ENCODE measurements at regions not wholly inside any gene's neighbourhood (a gene's known extent, or its start where the extent isn't known, plus 50 kb on each side); places are given as distances from the start of the nearest gene placed in this dataset.

DNA sequence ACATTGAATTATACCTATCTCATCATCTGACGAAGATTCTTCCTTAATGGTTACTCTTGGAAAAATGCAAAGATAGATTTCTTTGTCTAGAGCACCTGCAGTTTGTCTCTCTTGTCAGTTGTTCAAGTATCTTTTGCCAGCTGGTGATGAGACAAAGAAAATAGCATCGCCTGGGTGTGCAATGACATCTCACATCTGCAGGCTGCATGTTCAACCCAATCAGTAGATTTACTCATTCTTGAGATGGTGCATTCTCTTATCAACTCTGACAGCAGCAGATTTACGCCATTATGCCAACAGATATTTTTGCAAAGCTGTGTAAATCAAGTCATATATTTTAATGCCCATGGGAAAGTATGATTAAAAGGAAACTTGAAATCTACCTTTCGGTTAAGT, 164.6 kb upstream of the PDGFD start:
- Histone ChIP-seq H3K27me3 (ENCODE audit: insufficient read depth, low read length) (no peaks in the 10 kb centered on the region), H3K4me3 (ENCODE audit: low read length in 2 of 2) (no peak overlapping the region), H3K36me3 (ENCODE audit: insufficient read depth, low read length) (no peaks in the 10 kb centered on the region), H3K9me3 (ENCODE audit: control insufficient read depth in 1 of 2, low read length in 2 of 2) (no peaks in the 10 kb centered on the region), H3K27ac (ENCODE audit: low read depth, low read length) (no peak overlapping the region), H3K4me1 (ENCODE audit: insufficient read depth, low read length) (no peaks in the 10 kb centered on the region)
- Mint-ChIP-seq H3K27ac (no peak overlapping the region), H3K27me3 (peaks cover 0 to 1% of the 10 kb centered on the region in 2 donors), H3K36me3 (no peaks in the 10 kb centered on the region), H3K4me1 (no peaks in the 10 kb centered on the region), H3K9me3 (peaks cover 0 to 5% (median 1%) of the 10 kb centered on the region in 8 donors), H3K4me3 (no peak overlapping the region)
- intact Hi-C loops (cut with micrococcal nuclease), result no loop called here
- ChIA-PET POLR2A (ENCODE audit: partially characterized antibody) (no interaction called here), CTCF (ENCODE audit: partially characterized antibody) (no interaction called here)
- no peak for DNase-seq

DNA sequence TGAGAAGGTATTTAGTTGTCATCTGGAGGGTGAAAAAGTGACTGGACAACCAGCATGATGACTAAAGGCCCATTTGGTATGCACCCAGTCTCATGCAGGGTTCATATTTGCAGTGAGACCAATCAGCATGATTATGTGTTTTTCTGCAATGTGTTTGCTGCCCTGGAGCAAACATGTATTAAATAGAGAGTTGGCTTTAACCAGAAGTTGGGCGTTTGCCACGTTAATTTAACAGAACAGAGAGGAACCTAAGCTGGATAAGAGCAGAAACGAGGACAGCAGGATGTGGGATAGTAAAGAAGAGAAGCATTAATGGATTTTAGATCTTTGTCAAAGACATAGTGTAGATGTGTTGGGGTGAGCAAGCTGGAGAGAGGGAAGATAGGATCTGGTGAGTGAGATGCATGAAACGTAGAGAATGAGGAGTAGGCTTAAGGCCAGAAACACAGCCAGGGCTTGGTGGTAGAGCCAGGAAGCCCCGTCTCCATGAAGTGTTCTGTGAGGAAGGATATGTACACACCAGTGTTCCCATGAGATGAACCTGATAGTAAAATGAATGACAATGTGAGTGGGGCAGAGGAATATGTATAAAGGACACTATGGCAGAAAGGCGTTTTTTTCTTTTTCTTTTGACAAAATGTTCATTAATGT, 164.0 kb upstream of the PDGFD start:
- Histone ChIP-seq H3K27me3 (ENCODE audit: insufficient read depth, low read length) (no peaks in the 10 kb centered on the region), H3K36me3 (ENCODE audit: insufficient read depth, low read length) (no peaks in the 10 kb centered on the region), H3K4me1 (ENCODE audit: insufficient read depth, low read length) (no peaks in the 10 kb centered on the region), H3K4me3 (ENCODE audit: low read length in 2 of 2) (no peak overlapping the region), H3K9me3 (ENCODE audit: control insufficient read depth in 1 of 2, low read length in 2 of 2) (no peaks in the 10 kb centered on the region), H3K27ac (ENCODE audit: low read depth, low read length) (no peak overlapping the region)
- H3K27ac Mint-ChIP-seq, result no peak overlapping the region
- no peak for DNase-seq
- H3K27me3 Mint-ChIP-seq, result peaks cover 0 to 1% of the 10 kb centered on the region in 2 donors
- CTCF ChIA-PET (ENCODE audit: partially characterized antibody), result no interaction called here
- intact Hi-C loops (cut with micrococcal nuclease), result no loop called here
- no peaks in the 10 kb centered on the region for H3K4me1 Mint-ChIP-seq
- H3K9me3 Mint-ChIP-seq, result peaks cover 0 to 5% (median 0%) of the 10 kb centered on the region in 8 donors
- H3K4me3 Mint-ChIP-seq, result no peak overlapping the region
- no peaks in the 10 kb centered on the region for H3K36me3 Mint-ChIP-seq
- POLR2A ChIA-PET (ENCODE audit: partially characterized antibody), result no interaction called here

DNA sequence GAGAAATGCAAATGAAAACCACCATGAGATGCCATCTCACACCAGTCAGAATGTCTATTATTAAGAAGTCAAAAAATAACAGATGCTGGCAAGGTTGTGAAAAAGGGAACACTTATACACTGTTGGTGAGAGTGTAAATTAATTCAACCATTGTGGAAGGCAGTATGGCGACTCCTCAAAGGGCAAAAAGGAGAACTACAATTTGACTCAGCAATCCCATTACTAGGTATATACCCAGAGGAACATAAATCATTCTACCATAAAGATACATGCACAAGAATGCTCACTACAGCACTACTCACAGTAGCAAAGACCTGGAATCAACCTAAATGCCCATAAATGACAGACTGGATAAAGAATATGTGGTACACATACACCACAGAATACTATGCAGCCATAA, 161.1 kb upstream of the PDGFD start:
- Mint-ChIP-seq H3K9me3 (peaks cover 0 to 5% (median 0%) of the 10 kb centered on the region in 8 donors), H3K27me3 (peaks cover 1 to 2% of the 10 kb centered on the region in 2 donors), H3K27ac (no peak overlapping the region), H3K4me1 (no peaks in the 10 kb centered on the region), H3K36me3 (no peaks in the 10 kb centered on the region), H3K4me3 (no peak overlapping the region)
- Histone ChIP-seq H3K36me3 (ENCODE audit: insufficient read depth, low read length) (no peaks in the 10 kb centered on the region), H3K4me1 (ENCODE audit: insufficient read depth, low read length) (no peaks in the 10 kb centered on the region), H3K27ac (ENCODE audit: low read depth, low read length) (no peak overlapping the region), H3K9me3 (ENCODE audit: control insufficient read depth in 1 of 2, low read length in 2 of 2) (no peaks in the 10 kb centered on the region), H3K4me3 (ENCODE audit: low read length in 2 of 2) (no peak overlapping the region), H3K27me3 (ENCODE audit: insufficient read depth, low read length) (no peaks in the 10 kb centered on the region)
- DNase-seq, result no peak
- CTCF ChIA-PET (ENCODE audit: partially characterized antibody), result no interaction called here
- POLR2A ChIA-PET (ENCODE audit: partially characterized antibody), result no interaction called here
- intact Hi-C loops (cut with micrococcal nuclease), result no loop called here

DNA sequence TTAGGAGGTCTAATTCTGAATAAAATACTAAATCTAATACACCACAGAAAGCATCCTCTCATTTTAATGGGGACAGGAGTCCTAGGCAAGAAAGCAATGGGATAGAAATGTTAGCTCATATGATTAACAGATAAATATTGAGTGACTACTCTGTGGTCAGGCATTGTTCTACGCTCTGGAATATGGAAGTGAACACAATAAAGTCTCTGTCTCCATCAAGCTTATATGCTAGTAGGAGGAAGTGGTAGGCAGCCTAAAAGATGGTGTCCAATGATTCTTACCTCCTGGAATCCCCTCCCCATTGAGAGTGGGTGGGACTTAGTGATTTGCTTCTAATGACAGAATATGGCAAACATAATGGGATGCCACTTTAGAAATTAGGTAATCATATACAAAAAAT, 160.3 kb upstream of the PDGFD start:
- Mint-ChIP-seq H3K9me3 (peaks cover 0 to 5% (median 0%) of the 10 kb centered on the region in 8 donors), H3K36me3 (no peaks in the 10 kb centered on the region), H3K27ac (no peak overlapping the region), H3K4me1 (no peaks in the 10 kb centered on the region), H3K4me3 (no peak overlapping the region), H3K27me3 (peaks cover 1 to 2% of the 10 kb centered on the region in 2 donors)
- DNase-seq, result no peak
- ChIA-PET POLR2A (ENCODE audit: partially characterized antibody) (no interaction called here), CTCF (ENCODE audit: partially characterized antibody) (no interaction called here)
- intact Hi-C loops (cut with micrococcal nuclease), result no loop called here
- H3K27me3 ChIP-seq (ENCODE audit: insufficient read depth, low read length), result no peaks in the 10 kb centered on the region
- no peak overlapping the region for H3K4me3 ChIP-seq (ENCODE audit: low read length in 2 of 2)
- no peaks in the 10 kb centered on the region for H3K9me3 ChIP-seq (ENCODE audit: control insufficient read depth in 1 of 2, low read length in 2 of 2)
- H3K36me3 ChIP-seq (ENCODE audit: insufficient read depth, low read length), result no peaks in the 10 kb centered on the region
- H3K4me1 ChIP-seq (ENCODE audit: insufficient read depth, low read length), result no peaks in the 10 kb centered on the region
- H3K27ac ChIP-seq (ENCODE audit: low read depth, low read length), result no peak overlapping the region

DNA sequence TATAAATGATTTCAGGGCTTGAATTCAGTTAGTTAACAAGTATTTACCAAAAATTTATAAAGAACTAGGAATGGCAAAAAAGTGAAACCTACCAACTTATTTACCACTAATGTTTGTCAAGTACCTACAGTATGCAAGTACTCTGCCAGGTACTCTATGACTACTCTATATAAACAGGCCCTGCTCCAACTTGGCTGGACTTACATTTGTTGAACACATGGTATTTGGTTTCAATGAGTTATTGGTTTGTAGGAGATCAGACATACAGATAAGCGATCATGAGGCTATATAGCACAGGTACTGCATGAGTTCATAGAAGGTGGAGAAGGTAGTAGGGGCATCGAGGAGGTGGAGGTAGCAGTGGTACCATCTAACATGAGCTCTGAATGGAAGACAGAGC, 159.9 kb upstream of the PDGFD start:
- Histone ChIP-seq H3K36me3 (ENCODE audit: insufficient read depth, low read length) (no peaks in the 10 kb centered on the region), H3K27ac (ENCODE audit: low read depth, low read length) (no peak overlapping the region), H3K4me3 (ENCODE audit: low read length in 2 of 2) (no peak overlapping the region), H3K27me3 (ENCODE audit: insufficient read depth, low read length) (no peaks in the 10 kb centered on the region), H3K9me3 (ENCODE audit: control insufficient read depth in 1 of 2, low read length in 2 of 2) (no peaks in the 10 kb centered on the region), H3K4me1 (ENCODE audit: insufficient read depth, low read length) (no peaks in the 10 kb centered on the region)
- Mint-ChIP-seq H3K27ac (no peak overlapping the region), H3K27me3 (peaks cover 1 to 2% of the 10 kb centered on the region in 2 donors), H3K4me1 (no peaks in the 10 kb centered on the region), H3K36me3 (no peaks in the 10 kb centered on the region), H3K4me3 (no peak overlapping the region), H3K9me3 (peaks cover 0 to 5% (median 0%) of the 10 kb centered on the region in 8 donors)
- DNase-seq, result no peak
- POLR2A ChIA-PET (ENCODE audit: partially characterized antibody), result no interaction called here
- CTCF ChIA-PET (ENCODE audit: partially characterized antibody), result no interaction called here
- intact Hi-C loops (cut with micrococcal nuclease), result no loop called here

DNA sequence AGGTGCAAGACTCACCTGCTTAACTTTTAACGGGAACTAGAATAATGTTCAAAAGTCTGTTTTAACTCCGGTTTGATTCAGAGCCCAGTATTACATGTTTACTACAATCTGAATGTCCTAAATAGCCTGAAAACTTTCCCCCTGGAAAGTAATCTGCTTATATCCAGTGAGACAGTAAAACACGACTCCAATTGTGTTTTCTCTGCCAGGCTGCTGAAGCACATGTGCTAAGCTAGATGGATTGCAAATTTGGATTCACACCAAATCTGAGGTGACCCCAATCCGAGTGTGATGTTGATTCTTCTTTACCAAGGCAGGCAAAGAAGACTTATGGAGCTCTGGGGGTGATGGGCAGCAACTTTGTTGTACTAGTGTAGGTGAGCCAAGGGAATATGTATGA, 158.7 kb upstream of the PDGFD start:
- no peak for DNase-seq
- H3K36me3 Mint-ChIP-seq, result no peaks in the 10 kb centered on the region
- H3K36me3 ChIP-seq (ENCODE audit: insufficient read depth, low read length), result no peaks in the 10 kb centered on the region
- CTCF ChIA-PET (ENCODE audit: partially characterized antibody), result no interaction called here
- H3K27ac ChIP-seq (ENCODE audit: low read depth, low read length), result no peak overlapping the region
- H3K27me3 ChIP-seq (ENCODE audit: insufficient read depth, low read length), result no peaks in the 10 kb centered on the region
- H3K9me3 Mint-ChIP-seq, result peaks cover 0 to 5% (median 0%) of the 10 kb centered on the region in 8 donors
- no peaks in the 10 kb centered on the region for H3K4me1 ChIP-seq (ENCODE audit: insufficient read depth, low read length)
- peaks cover 1 to 2% of the 10 kb centered on the region in 2 donors for H3K27me3 Mint-ChIP-seq
- no peak overlapping the region for H3K4me3 Mint-ChIP-seq
- H3K27ac Mint-ChIP-seq, result no peak overlapping the region
- no peaks in the 10 kb centered on the region for H3K9me3 ChIP-seq (ENCODE audit: control insufficient read depth in 1 of 2, low read length in 2 of 2)
- no peaks in the 10 kb centered on the region for H3K4me1 Mint-ChIP-seq
- intact Hi-C loops (cut with micrococcal nuclease), result no loop called here
- H3K4me3 ChIP-seq (ENCODE audit: low read length in 2 of 2), result no peak overlapping the region
- POLR2A ChIA-PET (ENCODE audit: partially characterized antibody), result no interaction called here

DNA sequence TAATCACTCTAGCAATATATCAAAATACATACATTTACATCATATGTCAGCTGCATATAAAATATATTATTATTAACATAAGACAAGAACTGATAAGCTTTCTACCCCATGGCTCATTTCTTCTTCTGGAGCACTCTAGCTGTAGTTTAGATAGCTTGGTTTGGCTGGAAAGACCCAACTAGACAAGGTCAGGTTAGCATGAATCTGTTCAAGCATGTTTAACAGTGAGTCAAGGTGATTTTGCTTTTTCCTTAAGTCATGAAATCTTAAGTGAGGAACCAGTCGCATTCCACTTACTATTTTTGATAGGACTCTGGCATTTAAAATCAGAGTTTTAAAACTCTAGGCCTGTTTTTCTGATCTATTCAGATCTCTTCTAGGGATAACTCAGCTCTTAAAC, 157.0 kb upstream of the PDGFD start:
- ChIA-PET CTCF (ENCODE audit: partially characterized antibody) (no interaction called here), POLR2A (ENCODE audit: partially characterized antibody) (no interaction called here)
- no peak overlapping the region for H3K27ac Mint-ChIP-seq
- Histone ChIP-seq H3K36me3 (ENCODE audit: insufficient read depth, low read length) (no peaks in the 10 kb centered on the region), H3K4me1 (ENCODE audit: insufficient read depth, low read length) (no peaks in the 10 kb centered on the region), H3K9me3 (ENCODE audit: control insufficient read depth in 1 of 2, low read length in 2 of 2) (no peaks in the 10 kb centered on the region), H3K27me3 (ENCODE audit: insufficient read depth, low read length) (no peaks in the 10 kb centered on the region), H3K4me3 (ENCODE audit: low read length in 2 of 2) (no peak overlapping the region), H3K27ac (ENCODE audit: low read depth, low read length) (no peak overlapping the region)
- intact Hi-C loops (cut with micrococcal nuclease), result no loop called here
- H3K27me3 Mint-ChIP-seq, result peaks cover 1 to 3% of the 10 kb centered on the region in 2 donors
- H3K36me3 Mint-ChIP-seq, result no peaks in the 10 kb centered on the region
- no peaks in the 10 kb centered on the region for H3K4me1 Mint-ChIP-seq
- no peak overlapping the region for H3K4me3 Mint-ChIP-seq
- DNase-seq, result no peak
- peaks cover 0 to 5% (median 0%) of the 10 kb centered on the region in 8 donors for H3K9me3 Mint-ChIP-seq

DNA sequence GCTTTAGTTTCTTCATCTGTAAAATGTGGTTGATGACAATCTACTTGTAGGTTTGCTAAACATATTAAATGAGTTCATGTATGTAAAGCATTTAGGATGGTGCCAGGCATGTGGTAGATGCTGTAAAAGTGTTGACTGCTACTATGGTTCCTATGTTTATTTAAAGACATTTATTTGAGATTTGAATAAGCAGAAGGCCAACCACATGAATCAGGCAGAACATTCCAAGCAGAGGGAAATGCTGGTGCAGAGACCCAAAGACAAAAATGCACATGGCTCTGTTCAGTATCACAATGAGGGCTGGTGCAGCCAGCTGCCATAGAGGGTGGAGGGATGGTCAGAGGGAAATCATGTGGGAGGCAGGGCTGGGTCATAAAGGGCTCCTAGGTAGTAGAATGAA, 156.2 kb upstream of the PDGFD start:
- intact Hi-C loops (cut with micrococcal nuclease), result no loop called here
- Histone ChIP-seq H3K36me3 (ENCODE audit: insufficient read depth, low read length) (no peaks in the 10 kb centered on the region), H3K27ac (ENCODE audit: low read depth, low read length) (no peak overlapping the region), H3K27me3 (ENCODE audit: insufficient read depth, low read length) (no peaks in the 10 kb centered on the region), H3K4me1 (ENCODE audit: insufficient read depth, low read length) (no peaks in the 10 kb centered on the region), H3K4me3 (ENCODE audit: low read length in 2 of 2) (no peak overlapping the region), H3K9me3 (ENCODE audit: control insufficient read depth in 1 of 2, low read length in 2 of 2) (no peaks in the 10 kb centered on the region)
- Mint-ChIP-seq H3K27ac (no peak overlapping the region), H3K36me3 (no peaks in the 10 kb centered on the region), H3K4me1 (no peaks in the 10 kb centered on the region), H3K9me3 (peaks cover 0 to 3% (median 0%) of the 10 kb centered on the region in 8 donors), H3K4me3 (no peak overlapping the region), H3K27me3 (peaks cover 2 to 3% of the 10 kb centered on the region in 2 donors)
- POLR2A ChIA-PET (ENCODE audit: partially characterized antibody), result no interaction called here
- CTCF ChIA-PET (ENCODE audit: partially characterized antibody), result no interaction called here
- no peak for DNase-seq
